Cardiac fibroblast (primary cell): ENCODE measurements at regions not wholly inside any gene's neighbourhood (a gene's known extent, or its start where the extent isn't known, plus 50 kb on each side); places are given as distances from the start of the nearest gene placed in this dataset.

Source experiments
- DNase-seq, 2 donors: peaks; one replicate each; pipeline versions ENCODE4 v3.0.0 to v3.0.0-alpha.2; 2010; ENCODE audit warnings: low read depth in 2 of 2
- H3K4me3 ChIP-seq, 2 donors: replicated peaks in 1 of 2; 1 replicate in 1 of 2; 2 replicates in 1 of 2; pipeline ENCODE4 v1.5.1; 2011; ENCODE audit warnings: low read depth in 2 of 2, low read length in 2 of 2, mild to moderate bottlenecking in 2 of 2, moderate library complexity in 1 of 2
- CTCF ChIP-seq: IDR thresholded peaks from one replicate; pipeline ENCODE4 v1.5.1; 2011; ENCODE audit warnings: low read depth, mild to moderate bottlenecking, low read length, inconsistent platforms

DNA sequence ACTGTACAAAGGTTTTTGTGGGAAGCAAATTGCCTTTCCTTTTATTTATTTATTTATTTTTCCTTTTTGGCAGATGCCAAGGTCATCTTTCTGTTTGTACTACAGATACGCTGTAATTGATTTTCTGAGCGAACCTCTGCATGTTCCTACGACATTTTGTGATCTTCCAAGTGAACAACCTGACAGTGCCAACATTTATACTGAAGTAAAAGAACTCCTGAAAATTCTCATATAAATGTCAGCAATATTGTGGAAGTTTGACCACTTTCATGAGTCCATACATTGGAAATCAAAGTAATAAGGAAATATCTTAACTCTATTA is 86.8 kb upstream of the EEPD1 start:
- no peak for TF ChIP-seq CTCF
- DNase-seq, result no peak
- H3K4me3 ChIP-seq, result no peak overlapping the region

DNA sequence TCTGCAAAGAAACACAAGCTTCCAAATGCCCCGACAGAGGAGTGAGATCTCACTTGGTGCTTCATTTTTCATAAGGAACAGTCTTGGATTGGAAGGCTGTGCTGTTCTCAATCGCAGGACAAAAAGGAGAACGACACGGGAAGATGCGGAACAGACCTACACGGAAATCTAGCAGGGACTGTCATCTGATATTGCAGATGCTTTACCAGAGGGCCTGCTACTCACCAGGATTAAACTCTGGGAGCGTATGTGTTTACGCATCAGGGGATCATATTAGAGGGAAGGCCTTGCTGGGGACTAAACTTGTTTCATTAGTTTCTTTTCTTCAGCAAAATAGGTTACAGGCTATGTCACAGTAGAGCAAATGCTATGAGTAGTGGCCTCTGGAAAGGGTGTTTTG is 82.8 kb upstream of the EEPD1 start:
- no peak for TF ChIP-seq CTCF
- no peak overlapping the region for H3K4me3 ChIP-seq
- no peak for DNase-seq

DNA sequence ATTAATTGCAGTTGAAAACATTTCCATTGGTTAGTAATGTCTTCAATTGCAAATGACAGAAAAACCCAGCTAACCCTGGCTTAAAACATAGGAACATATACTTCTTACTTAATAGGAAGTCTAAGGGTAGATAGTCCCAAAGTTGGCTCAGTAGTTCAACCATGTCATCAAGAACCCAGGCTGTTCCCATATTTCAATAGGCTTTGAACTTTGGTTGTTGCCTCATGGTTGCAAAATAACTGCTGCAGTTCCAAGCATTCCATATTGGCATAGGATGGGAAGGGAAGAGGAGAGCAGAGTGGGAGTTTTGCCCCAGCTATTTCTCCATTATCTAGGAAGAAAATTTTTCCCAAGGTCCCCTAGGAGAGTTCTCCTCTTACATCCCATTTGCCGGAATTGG is 81.4 kb upstream of the EEPD1 start:
- no peak for TF ChIP-seq CTCF
- DNase-seq, result peak in 1 of 2 donors; percentile 30

GRCh38 chr7:36072620-36073019 is 80.4 kb upstream of the EEPD1 start:
- no peak overlapping the region for H3K4me3 ChIP-seq
- TF ChIP-seq CTCF, result no peak
- no peak for DNase-seq

More for the DNA sequence above, 81.4 kb upstream of the EEPD1 start:
- H3K4me3 ChIP-seq, result no peak overlapping the region

- no peak overlapping the region for H3K4me3 ChIP-seq
- no peak for DNase-seq
- no peak for TF ChIP-seq CTCF
These were observed 77.5 kb upstream of the EEPD1 start for GRCh38 chr7:36075561-36075960.

GRCh38 chr7:36076074-36076473 is 77.0 kb upstream of the EEPD1 start:
- no peak for TF ChIP-seq CTCF
- no peak for DNase-seq
- no peak overlapping the region for H3K4me3 ChIP-seq

DNA sequence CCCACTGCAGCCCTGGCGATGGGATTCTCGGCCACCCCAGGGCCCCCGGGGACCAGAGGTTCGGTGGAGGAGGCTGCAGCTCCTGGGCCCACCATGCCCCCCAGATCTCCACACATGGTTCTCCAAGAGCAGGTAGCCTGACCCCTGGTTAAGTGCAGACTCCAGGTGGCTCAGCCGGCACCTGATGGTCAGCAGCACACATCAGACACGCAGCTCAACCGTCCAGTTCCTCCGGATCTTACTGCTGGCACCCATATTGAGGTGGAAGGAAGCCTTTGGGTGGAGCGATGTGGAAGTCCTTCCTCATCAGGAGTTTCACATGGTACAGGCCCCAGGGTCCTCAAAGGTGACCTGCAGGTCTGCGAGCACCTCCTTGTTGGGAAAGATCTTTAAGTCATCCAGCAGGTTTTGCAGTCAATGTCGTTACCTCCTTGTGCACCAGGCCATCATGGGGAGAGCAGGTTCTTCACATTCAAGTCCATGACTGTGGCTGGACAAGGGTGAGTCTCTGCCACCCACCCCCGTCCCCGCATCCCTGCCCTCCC is 74.2 kb upstream of the EEPD1 start:
- H3K4me3 ChIP-seq, result no peak overlapping the region
- DNase-seq, result no peak
- no peak for TF ChIP-seq CTCF
